HCT116 (cell line): ENCODE measurements at regions not wholly inside any gene's neighbourhood (a gene's known extent, or its start where the extent isn't known, plus 50 kb on each side); places are given as distances from the start of the nearest gene placed in this dataset.

Experiments
- CTCF ChIP-seq, 3 experiments: fragments of 200-600 bp in 1 of 3; sonication (generic) in 1 of 3; IDR thresholded peaks in 2 of 3; conservative IDR thresholded peaks in 1 of 3; 2 replicates each; pipeline ENCODE4 v1.5.1; 2012 to 2017; ENCODE audit warnings: low read depth in 2 of 3, low read length in 2 of 3, antibody characterized with exemption in 1 of 3, borderline replicate concordance in 1 of 3, control low read depth in 1 of 3, mild to moderate bottlenecking in 1 of 3, mixed read lengths in 1 of 3, mixed run types in 1 of 3, moderate library complexity in 1 of 3; ENCODE audit not compliant: insufficient read depth in 1 of 3
- EZH2 ChIP-seq: fragments of 200-600 bp; sonication (generic); IDR thresholded peaks from 2 replicates; pipeline ENCODE4 v1.6.1; 2017; ENCODE audit warnings: antibody characterized with exemption, mixed run types
- EZH2phosphoT487 ChIP-seq: fragments of 200-600 bp; IDR thresholded peaks from 2 replicates; pipeline ENCODE4 v1.6.1; 2018; ENCODE audit warnings: antibody characterized with exemption, borderline replicate concordance
- POLR2A ChIP-seq: IDR thresholded peaks from 2 replicates; pipeline ENCODE4 v1.7.0; 2011; ENCODE audit warnings: borderline replicate concordance; ENCODE audit not compliant: insufficient read depth, insufficient read length; ENCODE audit errors: extremely low read depth
- SP1 ChIP-seq: IDR thresholded peaks from 2 replicates; pipeline ENCODE4 v1.6.1; 2012; ENCODE audit warnings: low read depth
- SRF ChIP-seq: IDR thresholded peaks from 2 replicates; pipeline ENCODE4 v1.6.1; 2012; ENCODE audit warnings: low read depth
- YY1 ChIP-seq: IDR thresholded peaks from 2 replicates; pipeline ENCODE4 v1.6.1; 2011; ENCODE audit warnings: low read length, low read depth, moderate library complexity, mild to moderate bottlenecking; ENCODE audit not compliant: insufficient replicate concordance; ENCODE audit errors: extremely low read depth

- TF ChIP-seq EZH2, result no peak
- TF ChIP-seq CTCF (IDR thresholded peaks at IDR 0.05 in 2 of 3, conservative IDR thresholded peaks at IDR 0.05 in 1 of 3; ENCODE audit: borderline replicate concordance in 1 of 3, insufficient read depth in 1 of 3, low read depth in 2 of 3, low read length in 2 of 3), result no peak
- no peak for TF ChIP-seq YY1
- no peak for TF ChIP-seq SP1
- no peak for TF ChIP-seq SRF
- TF ChIP-seq POLR2A, result no peak
- no peak for TF ChIP-seq EZH2phosphoT487
These were observed 162.9 kb upstream of the RAB4A start for GRCh38 chr1:229107972-229108371.
